Neural progenitor cell (in vitro differentiated cells): ENCODE measurements at regions not wholly inside any gene's neighbourhood (a gene's known extent, or its start where the extent isn't known, plus 50 kb on each side); places are given as distances from the start of the nearest gene placed in this dataset.

Source experiments
- CTCF ChIP-seq: fragments of 200-600 bp; sonication (generic); IDR thresholded peaks from 2 replicates; pipeline ENCODE4 v1.5.1; 2017; ENCODE audit warnings: antibody characterized with exemption, mild to moderate bottlenecking
- EZH2 ChIP-seq: fragments of 200-600 bp; sonication (generic); IDR thresholded peaks from 2 replicates; pipeline ENCODE4 v1.6.1; 2017; ENCODE audit warnings: antibody characterized with exemption, mild to moderate bottlenecking, moderate library complexity
- EZH2phosphoT487 ChIP-seq: fragments of 200-600 bp; sonication (generic); IDR thresholded peaks from 2 replicates; pipeline ENCODE4 v1.6.1; 2017; ENCODE audit warnings: antibody characterized with exemption

GRCh38 chr17:71192848-71193247 lies 928.0 kb upstream of the SOX9 start:
- TF ChIP-seq CTCF (no peak), EZH2phosphoT487 (no peak), EZH2 (no peak)
